Vagina (tissue), 2 donors: ENCODE measurements at regions not wholly inside any gene's neighbourhood (a gene's known extent, or its start where the extent isn't known, plus 50 kb on each side); places are given as distances from the start of the nearest gene placed in this dataset.

ENCODE experiments used
- DNase-seq, 2 donors: peaks; one replicate each; pipeline ENCODE4 v3.0.0-alpha.2; 2017; ENCODE audit errors: extremely low spot score in 2 of 2
- H3K27ac ChIP-seq: fragments of 200-600 bp; sonication (generic); one replicate; pipeline ENCODE4 v1.5.1; 2019
- H3K27me3 ChIP-seq: fragments of 200-600 bp; sonication (generic); one replicate; pipeline ENCODE4 v1.5.1; 2019
- H3K36me3 ChIP-seq, 2 donors: fragments of 200-600 bp; sonication (generic); one replicate each; pipeline ENCODE4 v1.5.1; 2017 to 2019
- H3K4me1 ChIP-seq: fragments of 200-600 bp; sonication (generic); one replicate; pipeline ENCODE4 v1.5.1; 2019
- H3K4me3 ChIP-seq, 2 donors: fragments of 200-600 bp; sonication (generic); 1 replicate in 1 of 2; 2 replicates in 1 of 2; pipeline ENCODE4 v1.5.1; 2016 to 2019
- H3K9me3 ChIP-seq: fragments of 200-600 bp; sonication (generic); one replicate; pipeline ENCODE4 v1.5.1; 2019
- CTCF ChIP-seq, 3 experiments: fragments of 450-650 bp in 2 of 3; fragments of 200-600 bp in 1 of 3; sonication (generic) in 1 of 3; IDR thresholded peaks; one replicate each; pipeline ENCODE4 v1.5.1; 2017 to 2019; ENCODE audit warnings: antibody characterized with exemption in 3 of 3, mild to moderate bottlenecking in 2 of 3, moderate library complexity in 2 of 3
- POLR2A ChIP-seq, 2 donors: fragments of 450-650 bp; IDR thresholded peaks; one replicate each; pipeline ENCODE4 v1.6.1; 2017; ENCODE audit warnings: antibody characterized with exemption in 2 of 2, mild to moderate bottlenecking in 2 of 2, moderate library complexity in 2 of 2
- POLR2AphosphoS5 ChIP-seq, 2 donors: sonication (generic); formaldehyde crosslinking; IDR thresholded peaks; one replicate each; pipeline ENCODE4 v1.9.0; 2017; ENCODE audit warnings: antibody characterized with exemption in 2 of 2, mild to moderate bottlenecking in 2 of 2, low read depth in 1 of 2; ENCODE audit not compliant: insufficient read depth in 1 of 2
- intact Hi-C: fragments of 100-400 bp; cut with DNase I; formaldehyde crosslinking; loops from one replicate; pipeline ENCODE4 v1.15.1; 2023

DNA sequence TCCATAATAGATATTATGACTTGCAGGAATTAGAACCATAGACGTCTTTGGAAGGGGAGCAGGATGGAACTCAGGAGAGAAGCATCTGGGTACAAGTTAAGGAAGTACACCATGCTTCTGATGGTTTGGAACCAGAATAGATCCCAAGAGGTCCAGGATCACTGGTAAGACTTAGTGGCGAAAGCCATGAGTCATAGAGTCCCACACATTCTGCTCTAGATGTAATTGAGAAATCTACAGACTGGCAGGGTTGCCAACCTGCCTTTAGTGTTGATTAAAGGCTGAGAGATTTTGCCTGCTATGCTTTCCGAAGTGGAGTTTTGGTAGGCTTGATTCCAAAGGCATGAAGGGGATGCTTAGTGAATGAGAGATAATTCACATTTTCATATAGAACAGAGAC lies 57.1 kb upstream of the C1orf87 start:
- Histone ChIP-seq H3K9me3 (no peaks in the 10 kb centered on the region), H3K4me3 (no peak overlapping the region), H3K4me1 (peaks cover 15% of the 10 kb centered on the region), H3K27me3 (no peaks in the 10 kb centered on the region), H3K36me3 (no peaks in the 10 kb centered on the region), H3K27ac (no peak overlapping the region)
- intact Hi-C loops, result no loop called here
- DNase-seq, result no peak
- TF ChIP-seq CTCF (IDR thresholded peaks at IDR 0.05) (no peak), POLR2A (IDR thresholded peaks at IDR 0.05) (no peak), POLR2AphosphoS5 (IDR thresholded peaks at IDR 0.05; ENCODE audit: insufficient read depth in 1 of 2, low read depth in 1 of 2) (no peak)

- Histone ChIP-seq H3K4me3 (no peak overlapping the region), H3K27ac (no peak overlapping the region), H3K36me3 (no peaks in the 10 kb centered on the region), H3K27me3 (no peaks in the 10 kb centered on the region), H3K4me1 (peaks cover 15% of the 10 kb centered on the region), H3K9me3 (no peaks in the 10 kb centered on the region)
- intact Hi-C loops, result no loop called here
- TF ChIP-seq POLR2AphosphoS5 (IDR thresholded peaks at IDR 0.05; ENCODE audit: insufficient read depth in 1 of 2, low read depth in 1 of 2), result no peak
- TF ChIP-seq CTCF (IDR thresholded peaks at IDR 0.05), result no peak
- TF ChIP-seq POLR2A (IDR thresholded peaks at IDR 0.05), result no peak
- no peak for DNase-seq
Observed at GRCh38 chr1:60129911-60130310, 56.3 kb upstream of the C1orf87 start.

GRCh38 chr1:60126723-60127122 lies 53.2 kb upstream of the C1orf87 start:
- intact Hi-C loops, result no loop called here
- TF ChIP-seq CTCF (IDR thresholded peaks at IDR 0.05), result no peak
- no peak for TF ChIP-seq POLR2AphosphoS5 (IDR thresholded peaks at IDR 0.05; ENCODE audit: insufficient read depth in 1 of 2, low read depth in 1 of 2)
- TF ChIP-seq POLR2A (IDR thresholded peaks at IDR 0.05), result no peak
- Histone ChIP-seq H3K27me3 (no peaks in the 10 kb centered on the region), H3K4me3 (no peak overlapping the region), H3K9me3 (no peaks in the 10 kb centered on the region), H3K36me3 (no peaks in the 10 kb centered on the region), H3K4me1 (no peaks in the 10 kb centered on the region), H3K27ac (no peak overlapping the region)
- no peak for DNase-seq
